Esophagus (tissue), 2 donors: ENCODE measurements at regions not wholly inside any gene's neighbourhood (a gene's known extent, or its start where the extent isn't known, plus 50 kb on each side); places are given as distances from the start of the nearest gene placed in this dataset.
"Not testable (repeated sequence)": the region's sequence is repeated elsewhere in the genome, so short reads cannot be mapped to it uniquely, and the experiment has no call there.

Source experiments
- H3K27ac ChIP-seq, 2 donors: one replicate each; pipeline ENCODE4 v1.5.1; 2013; ENCODE audit warnings: low read depth in 2 of 2, mild to moderate bottlenecking in 2 of 2, inconsistent platforms in 1 of 2, low read length in 1 of 2, moderate library complexity in 1 of 2
- H3K27me3 ChIP-seq, 2 donors: one replicate each; pipeline ENCODE4 v1.6.1; 2013; ENCODE audit warnings: low read length in 2 of 2, control low read depth in 1 of 2, mild to moderate bottlenecking in 1 of 2; ENCODE audit not compliant: insufficient read depth in 2 of 2, control insufficient read depth in 1 of 2
- H3K36me3 ChIP-seq, 2 donors: one replicate each; pipeline ENCODE4 v1.6.1; 2013; ENCODE audit warnings: low read length in 1 of 2; ENCODE audit not compliant: control insufficient read depth in 2 of 2, insufficient read depth in 2 of 2
- H3K4me1 ChIP-seq, 2 donors: one replicate each; pipeline ENCODE4 v1.6.1; 2013; ENCODE audit warnings: low read length in 1 of 2; ENCODE audit not compliant: control insufficient read depth in 2 of 2, insufficient read depth in 2 of 2
- H3K4me3 ChIP-seq, 2 donors: one replicate each; pipeline ENCODE4 v1.5.1; 2013; ENCODE audit warnings: low read length in 2 of 2, mild to moderate bottlenecking in 2 of 2, low read depth in 1 of 2, moderate library complexity in 1 of 2
- H3K9me3 ChIP-seq, 2 donors: one replicate each; pipeline ENCODE4 v1.6.1; 2013; ENCODE audit warnings: mild to moderate bottlenecking in 2 of 2, low read depth in 1 of 2, low read length in 1 of 2, moderate library complexity in 1 of 2; ENCODE audit not compliant: control insufficient read depth in 2 of 2, insufficient read depth in 1 of 2
- WGBS, 2 donors: extraction: QIAGEN DNeasy Blood & Tissue Kit; methylation state at CpG; one replicate each; pipeline ENCODE4 v1.1.7; 2013; 5-methylcytosine and 5-hydroxymethylcytosine counted together
- donor health status: healthy with polysubstance abuse.
- donor health status: Bipolar disorder and iron deficiency.

DNA sequence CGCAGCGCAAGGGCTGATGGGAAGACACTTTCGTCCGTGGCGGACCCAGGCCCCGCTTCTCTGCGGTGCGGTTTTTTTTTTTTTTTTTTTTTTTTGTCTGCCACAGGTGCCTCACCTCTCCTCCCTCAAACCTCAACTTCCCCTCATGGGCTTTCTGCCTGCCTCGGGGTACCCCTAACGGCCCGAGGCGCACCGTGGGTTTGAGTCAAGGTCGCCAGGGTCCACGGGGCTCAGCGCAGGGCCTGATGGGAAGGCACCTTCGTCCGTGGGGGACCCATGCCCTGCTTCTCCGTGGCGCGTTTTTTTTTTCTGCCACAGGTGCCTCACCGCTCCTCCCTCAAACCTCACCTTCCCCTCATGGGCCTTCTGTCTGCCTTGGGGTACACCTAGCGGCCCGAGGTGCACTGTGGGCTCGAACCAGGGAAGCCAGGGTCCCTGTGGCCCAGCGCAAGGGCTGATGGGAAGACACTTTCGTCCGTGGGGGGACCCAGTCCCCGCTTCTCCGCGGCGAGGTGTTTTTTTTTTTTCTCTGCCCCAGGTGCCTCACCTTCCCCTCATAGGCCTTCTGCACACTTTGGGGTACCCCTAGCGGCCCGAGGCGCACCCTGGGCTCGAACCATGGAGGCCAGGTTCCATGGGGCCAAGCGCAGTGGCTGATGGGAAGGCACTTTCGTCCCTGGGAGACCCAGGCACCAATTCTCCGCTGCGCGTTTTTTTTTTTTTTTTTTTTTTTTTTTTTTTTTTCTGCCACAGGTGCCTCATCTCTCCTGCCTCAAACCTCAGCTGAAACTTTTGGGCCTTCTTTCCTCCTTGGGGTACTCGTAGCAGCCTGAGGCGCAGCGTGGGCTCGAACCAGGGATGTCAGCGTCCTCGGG is 165.2 kb upstream of the ZNG1F start:
- H3K36me3 ChIP-seq, H3K9me3 ChIP-seq, H3K4me1 ChIP-seq, H3K27ac ChIP-seq, H3K27me3 ChIP-seq: not testable (repeated sequence)
- H3K4me3 ChIP-seq: peak overlapping the region in 1 of 2 donors; percentile 28
- 19 to 25% methylated on average over 20 to 25 of the region's 47 CpGs for WGBS, 2 donors

DNA sequence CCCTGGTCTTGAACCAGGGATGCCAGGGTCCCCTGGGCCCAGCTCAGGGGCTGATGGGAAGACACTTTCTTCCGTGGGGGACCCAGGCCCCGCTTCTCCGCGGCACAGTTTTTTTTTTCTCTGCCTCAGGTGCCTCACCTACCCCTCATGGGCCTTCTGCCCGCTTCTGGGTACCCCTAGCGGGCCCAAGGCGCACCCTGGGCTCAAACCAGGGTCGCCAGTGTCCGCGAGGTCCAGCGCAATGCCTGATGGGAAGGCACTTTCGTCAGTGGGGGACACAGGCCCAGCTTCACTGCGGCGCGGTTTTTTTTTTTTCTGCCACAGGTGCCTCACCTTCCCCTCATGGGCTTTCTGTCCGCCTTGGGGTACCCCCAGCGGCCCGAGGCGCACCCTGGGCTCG is 163.9 kb upstream of the ZNG1F start:
- not testable (repeated sequence) for H3K4me3 ChIP-seq, H3K9me3 ChIP-seq, H3K27ac ChIP-seq, H3K27me3 ChIP-seq, H3K4me1 ChIP-seq, H3K36me3 ChIP-seq
- WGBS, 2 donors: 88 to 94% methylated on average over 12 to 18 of the region's 20 CpGs

DNA sequence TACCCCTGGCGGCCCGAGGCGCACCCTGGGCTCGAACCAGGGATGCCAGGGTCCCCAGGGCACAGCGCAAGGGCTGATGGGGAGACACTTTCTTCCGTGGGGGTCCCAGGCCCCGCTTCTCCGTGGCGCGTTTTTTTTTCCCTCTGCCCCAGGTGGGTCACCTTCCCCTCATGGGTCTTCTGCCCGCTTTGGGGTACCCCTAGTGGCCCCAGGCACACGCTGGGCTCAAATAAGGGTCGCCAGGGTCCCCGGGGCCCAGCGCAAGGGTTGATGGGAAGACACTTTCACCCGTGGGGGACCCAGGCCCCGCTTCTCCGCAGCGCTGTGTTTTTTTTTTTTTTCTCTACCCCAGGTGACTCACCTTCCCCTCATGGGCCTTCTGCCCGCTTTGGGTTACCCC is 163.3 kb upstream of the ZNG1F start:
- 84 to 88% methylated on average over 14 to 18 of the region's 20 CpGs for WGBS, 2 donors
- H3K9me3 ChIP-seq, H3K4me3 ChIP-seq, H3K4me1 ChIP-seq, H3K27me3 ChIP-seq, H3K27ac ChIP-seq, H3K36me3 ChIP-seq: not testable (repeated sequence)

DNA sequence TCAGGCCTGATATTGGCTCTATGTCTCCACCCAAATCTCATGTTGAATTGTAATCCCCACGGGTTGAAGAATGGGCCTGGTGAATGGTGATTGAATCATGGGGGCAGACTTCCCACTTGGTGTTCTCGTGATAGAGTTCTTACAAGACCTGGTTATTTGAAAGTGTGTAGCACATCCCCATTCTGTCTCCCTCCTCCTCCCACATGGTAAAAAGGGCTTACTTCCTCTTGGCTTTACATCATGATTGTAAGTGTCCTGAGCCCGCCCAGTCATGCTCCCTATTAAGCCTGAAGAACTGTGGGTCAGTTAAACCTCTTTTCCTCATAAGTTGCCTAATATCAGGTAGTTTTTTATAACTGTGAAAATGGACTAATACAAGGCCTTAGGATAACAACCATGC is 158.8 kb upstream of the ZNG1F start:
- not testable (repeated sequence) for H3K4me1 ChIP-seq, H3K27me3 ChIP-seq, H3K9me3 ChIP-seq, H3K36me3 ChIP-seq, H3K4me3 ChIP-seq, H3K27ac ChIP-seq
- WGBS, 2 donors: 94 to 97% methylated on average over 2 of the region's 3 CpGs

DNA sequence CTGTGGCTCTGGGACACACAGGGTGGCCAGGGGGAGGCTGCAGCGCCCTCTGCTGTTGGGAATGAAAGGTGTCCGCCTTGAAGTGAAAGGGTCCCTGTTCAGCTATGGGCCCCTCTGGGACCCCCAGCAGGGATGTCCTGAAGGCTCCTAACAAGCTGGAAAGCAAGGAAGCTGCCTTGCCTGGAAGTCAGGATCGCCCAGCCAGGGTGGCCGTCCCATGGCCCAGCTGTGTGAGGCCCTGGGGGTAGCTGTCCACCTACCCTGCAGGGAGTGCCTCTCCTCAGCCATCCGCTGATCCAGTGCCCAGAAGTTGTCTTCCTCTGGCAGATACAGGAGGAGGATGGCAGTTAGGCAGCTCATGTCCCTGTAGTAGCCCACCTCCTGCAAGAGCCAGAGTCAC is 143.4 kb upstream of the ZNG1F start:
- 43 to 93% methylated on average over 2 to 3 of the region's 5 CpGs for WGBS, 2 donors
- not testable (repeated sequence) for H3K27ac ChIP-seq, H3K4me3 ChIP-seq, H3K4me1 ChIP-seq, H3K9me3 ChIP-seq, H3K27me3 ChIP-seq, H3K36me3 ChIP-seq

GRCh38 chr9:41321277-41321676 is 132.2 kb upstream of the ZNG1F start:
- WGBS, 2 donors: 90% methylated on average over 2 of the region's 2 CpGs; no CpG with 5 or more reads in 1 of the 2 donors
- not testable (repeated sequence) for H3K27ac ChIP-seq, H3K9me3 ChIP-seq

GRCh38 chr9:41308953-41309352 is 119.8 kb upstream of the ZNG1F start:
- not testable (repeated sequence) for H3K4me3 ChIP-seq, H3K27ac ChIP-seq, H3K4me1 ChIP-seq, H3K36me3 ChIP-seq, H3K27me3 ChIP-seq, H3K9me3 ChIP-seq
- WGBS, 2 donors: 64 to 71% methylated on average over 6 of the region's 6 CpGs

More at GRCh38 chr9:41321277-41321676, 132.2 kb upstream of the ZNG1F start:
- not testable (repeated sequence) for H3K4me1 ChIP-seq, H3K27me3 ChIP-seq, H3K4me3 ChIP-seq, H3K36me3 ChIP-seq

- not testable (repeated sequence) for H3K27ac ChIP-seq, H3K36me3 ChIP-seq, H3K4me1 ChIP-seq, H3K9me3 ChIP-seq, H3K4me3 ChIP-seq, H3K27me3 ChIP-seq
- WGBS, 2 donors: 81 to 93% methylated on average over 16 of the region's 16 CpGs
Observed at GRCh38 chr9:41285744-41286143, 96.6 kb upstream of the ZNG1F start.

- not testable (repeated sequence) for H3K36me3 ChIP-seq, H3K4me1 ChIP-seq, H3K9me3 ChIP-seq, H3K4me3 ChIP-seq, H3K27ac ChIP-seq, H3K27me3 ChIP-seq
- 65 to 73% methylated on average over 14 to 19 of the region's 31 CpGs for WGBS, 2 donors
Observed at GRCh38 chr9:41280299-41281238, 91.5 kb upstream of the ZNG1F start.
